ENCODE measurements at regions not wholly inside any gene's neighbourhood (a gene's known extent, or its start where the extent isn't known, plus 50 kb on each side); places are given as distances from the start of the nearest gene placed in this dataset.

- Histone ChIP-seq H3K9ac (ENCODE audit: low read length) (no peak overlapping the region), H2AK5ac (ENCODE audit: low read length) (no peak overlapping the region), H3K79me1 (ENCODE audit: low read length) (no peaks in the 10 kb centered on the region), H2BK15ac (replicated peaks; ENCODE audit: low read depth) (no peak overlapping the region), H3K27ac (ENCODE audit: low read depth, low read length) (no peak overlapping the region), H2BK120ac (ENCODE audit: low read depth, low read length) (no peak overlapping the region), H3K4me1 (ENCODE audit: control insufficient read depth, low read depth, low read length) (no peaks in the 10 kb centered on the region), H4K5ac (ENCODE audit: low read length) (no peak overlapping the region), H3K56ac (ENCODE audit: low read length) (no peak overlapping the region), H3K4me2 (ENCODE audit: low read length) (no peak overlapping the region), H3K36me3 (ENCODE audit: control insufficient read depth, insufficient read depth, low read length) (no peaks in the 10 kb centered on the region), H3K18ac (ENCODE audit: low read length) (no peak overlapping the region), H3K79me2 (ENCODE audit: control insufficient read depth, insufficient read depth, low read length) (no peaks in the 10 kb centered on the region), H2BK5ac (ENCODE audit: low read length) (no peak overlapping the region), H4K8ac (ENCODE audit: low read depth, low read length) (no peak overlapping the region), H3K23ac (ENCODE audit: low read length) (no peak overlapping the region), H3K4ac (ENCODE audit: low read depth, low read length) (no peak overlapping the region), H3K27me3 (ENCODE audit: insufficient read depth, low read length, poor library complexity) (no peaks in the 10 kb centered on the region), H3K4me3 (ENCODE audit: low read length) (no peak overlapping the region)
- no CpG with 5 or more reads among the region's 3 CpGs for WGBS (ENCODE audit: extremely low coverage, insufficient coverage, low lambda C conversion rate)
- no peak for DNase-seq
These were observed 116.0 kb upstream of the PDE5A start for GRCh38 chr4:119744580-119744979.

GRCh38 chr4:119743644-119744043 lies 115.0 kb upstream of the PDE5A start:
- Histone ChIP-seq H3K36me3 (ENCODE audit: control insufficient read depth, insufficient read depth, low read length) (no peaks in the 10 kb centered on the region), H2BK120ac (ENCODE audit: low read depth, low read length) (no peak overlapping the region), H3K4me3 (ENCODE audit: low read length) (no peak overlapping the region), H3K56ac (ENCODE audit: low read length) (no peak overlapping the region), H3K4ac (ENCODE audit: low read depth, low read length) (no peak overlapping the region), H3K27me3 (ENCODE audit: insufficient read depth, low read length, poor library complexity) (no peaks in the 10 kb centered on the region), H2BK5ac (ENCODE audit: low read length) (no peak overlapping the region), H2AK5ac (ENCODE audit: low read length) (no peak overlapping the region), H4K8ac (ENCODE audit: low read depth, low read length) (no peak overlapping the region), H2BK15ac (replicated peaks; ENCODE audit: low read depth) (no peak overlapping the region), H3K79me1 (ENCODE audit: low read length) (no peaks in the 10 kb centered on the region), H3K4me2 (ENCODE audit: low read length) (no peak overlapping the region), H4K5ac (ENCODE audit: low read length) (no peak overlapping the region), H3K9ac (ENCODE audit: low read length) (no peak overlapping the region), H3K18ac (ENCODE audit: low read length) (no peak overlapping the region), H3K27ac (ENCODE audit: low read depth, low read length) (no peak overlapping the region), H3K79me2 (ENCODE audit: control insufficient read depth, insufficient read depth, low read length) (no peaks in the 10 kb centered on the region), H3K23ac (ENCODE audit: low read length) (no peak overlapping the region), H3K4me1 (ENCODE audit: control insufficient read depth, low read depth, low read length) (no peaks in the 10 kb centered on the region)
- no peak for DNase-seq
- no CpG with 5 or more reads among the region's 2 CpGs for WGBS (ENCODE audit: extremely low coverage, insufficient coverage, low lambda C conversion rate)

DNA sequence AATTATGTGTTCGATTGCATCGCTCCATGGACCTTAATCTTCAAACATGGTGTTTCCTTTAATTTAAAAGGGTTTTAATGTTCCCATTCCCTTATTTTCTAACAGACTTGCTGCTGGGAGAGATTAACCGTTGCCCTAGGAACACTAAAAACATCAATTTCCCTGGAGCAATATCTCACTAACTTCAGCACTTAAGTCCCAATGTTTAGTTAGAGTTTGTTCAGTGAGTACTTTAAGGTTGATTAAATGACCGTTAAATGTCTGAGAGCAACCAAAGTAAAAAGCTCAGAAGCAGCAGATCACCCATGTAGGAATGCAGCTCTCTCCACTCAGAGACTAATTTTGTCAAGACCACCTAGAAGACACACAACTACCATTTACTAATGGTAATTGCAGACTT lies 111.2 kb upstream of the PDE5A start:
- no peak overlapping the region for H4K8ac ChIP-seq (ENCODE audit: low read depth, low read length)
- no peak overlapping the region for H2BK120ac ChIP-seq (ENCODE audit: low read depth, low read length)
- no peaks in the 10 kb centered on the region for H3K36me3 ChIP-seq (ENCODE audit: control insufficient read depth, insufficient read depth, low read length)
- H3K56ac ChIP-seq (ENCODE audit: low read length): no peak overlapping the region
- H2BK15ac ChIP-seq (replicated peaks; ENCODE audit: low read depth): no peak overlapping the region
- no peak overlapping the region for H3K18ac ChIP-seq (ENCODE audit: low read length)
- DNase-seq: no peak
- no peak overlapping the region for H3K9ac ChIP-seq (ENCODE audit: low read length)
- no CpG with 5 or more reads among the region's 4 CpGs for WGBS (ENCODE audit: extremely low coverage, insufficient coverage, low lambda C conversion rate)
- no peaks in the 10 kb centered on the region for H3K27me3 ChIP-seq (ENCODE audit: insufficient read depth, low read length, poor library complexity)
- no peak overlapping the region for H3K23ac ChIP-seq (ENCODE audit: low read length)
- no peaks in the 10 kb centered on the region for H3K79me2 ChIP-seq (ENCODE audit: control insufficient read depth, insufficient read depth, low read length)
- H3K4me2 ChIP-seq (ENCODE audit: low read length): no peak overlapping the region
- no peak overlapping the region for H3K4ac ChIP-seq (ENCODE audit: low read depth, low read length)
- no peaks in the 10 kb centered on the region for H3K79me1 ChIP-seq (ENCODE audit: low read length)
- no peak overlapping the region for H2BK5ac ChIP-seq (ENCODE audit: low read length)
- no peaks in the 10 kb centered on the region for H3K4me1 ChIP-seq (ENCODE audit: control insufficient read depth, low read depth, low read length)
- no peak overlapping the region for H4K5ac ChIP-seq (ENCODE audit: low read length)
- no peak overlapping the region for H3K4me3 ChIP-seq (ENCODE audit: low read length)
- H3K27ac ChIP-seq (ENCODE audit: low read depth, low read length): no peak overlapping the region
- H2AK5ac ChIP-seq (ENCODE audit: low read length): no peak overlapping the region

- Histone ChIP-seq H4K8ac (ENCODE audit: low read depth, low read length) (no peak overlapping the region), H2BK5ac (ENCODE audit: low read length) (no peak overlapping the region), H3K4me3 (ENCODE audit: low read length) (no peak overlapping the region), H3K27me3 (ENCODE audit: insufficient read depth, low read length, poor library complexity) (no peaks in the 10 kb centered on the region), H3K18ac (ENCODE audit: low read length) (no peak overlapping the region), H3K36me3 (ENCODE audit: control insufficient read depth, insufficient read depth, low read length) (no peaks in the 10 kb centered on the region), H3K4me2 (ENCODE audit: low read length) (no peak overlapping the region), H3K56ac (ENCODE audit: low read length) (no peak overlapping the region), H3K4me1 (ENCODE audit: control insufficient read depth, low read depth, low read length) (no peaks in the 10 kb centered on the region), H3K79me2 (ENCODE audit: control insufficient read depth, insufficient read depth, low read length) (no peaks in the 10 kb centered on the region), H3K27ac (ENCODE audit: low read depth, low read length) (no peak overlapping the region), H2AK5ac (ENCODE audit: low read length) (no peak overlapping the region), H4K5ac (ENCODE audit: low read length) (no peak overlapping the region), H3K79me1 (ENCODE audit: low read length) (no peaks in the 10 kb centered on the region), H2BK15ac (replicated peaks; ENCODE audit: low read depth) (no peak overlapping the region), H3K9ac (ENCODE audit: low read length) (no peak overlapping the region), H3K4ac (ENCODE audit: low read depth, low read length) (no peak overlapping the region), H3K23ac (ENCODE audit: low read length) (no peak overlapping the region), H2BK120ac (ENCODE audit: low read depth, low read length) (no peak overlapping the region)
- WGBS (ENCODE audit: extremely low coverage, insufficient coverage, low lambda C conversion rate): no CpG with 5 or more reads among the region's 2 CpGs
- no peak for DNase-seq
These were observed 110.3 kb upstream of the PDE5A start for GRCh38 chr4:119738901-119739300.

DNA sequence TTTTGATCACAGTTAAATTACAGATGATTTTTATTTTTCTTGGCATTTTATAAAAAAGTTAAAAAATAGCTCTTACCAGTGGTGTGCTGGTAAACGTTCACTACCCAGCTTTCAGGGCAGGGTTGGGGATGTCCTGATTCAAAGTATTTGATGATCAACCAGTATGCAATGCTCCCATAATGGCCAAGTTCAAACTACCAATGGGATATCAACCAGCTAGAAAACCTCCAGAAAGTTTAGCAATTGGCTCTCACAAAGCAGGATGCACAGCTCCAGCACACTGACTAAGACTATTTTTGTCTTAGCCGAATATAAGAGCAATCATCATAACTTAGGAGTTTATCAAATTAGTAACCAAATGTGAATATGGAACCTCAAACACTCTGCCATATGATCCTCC lies 108.0 kb upstream of the PDE5A start:
- H2BK5ac ChIP-seq (ENCODE audit: low read length): no peak overlapping the region
- H2BK120ac ChIP-seq (ENCODE audit: low read depth, low read length): no peak overlapping the region
- H4K8ac ChIP-seq (ENCODE audit: low read depth, low read length): no peak overlapping the region
- H3K56ac ChIP-seq (ENCODE audit: low read length): no peak overlapping the region
- H3K23ac ChIP-seq (ENCODE audit: low read length): no peak overlapping the region
- H3K27ac ChIP-seq (ENCODE audit: low read depth, low read length): no peak overlapping the region
- WGBS (ENCODE audit: extremely low coverage, insufficient coverage, low lambda C conversion rate): no CpG with 5 or more reads among the region's 2 CpGs
- no peaks in the 10 kb centered on the region for H3K79me1 ChIP-seq (ENCODE audit: low read length)
- H2AK5ac ChIP-seq (ENCODE audit: low read length): no peak overlapping the region
- no peaks in the 10 kb centered on the region for H3K27me3 ChIP-seq (ENCODE audit: insufficient read depth, low read length, poor library complexity)
- no peak overlapping the region for H3K9ac ChIP-seq (ENCODE audit: low read length)
- no peak for DNase-seq
- no peak overlapping the region for H3K18ac ChIP-seq (ENCODE audit: low read length)
- H2BK15ac ChIP-seq (replicated peaks; ENCODE audit: low read depth): no peak overlapping the region
- H3K4me3 ChIP-seq (ENCODE audit: low read length): no peak overlapping the region
- no peak overlapping the region for H4K5ac ChIP-seq (ENCODE audit: low read length)
- no peaks in the 10 kb centered on the region for H3K79me2 ChIP-seq (ENCODE audit: control insufficient read depth, insufficient read depth, low read length)
- H3K4me1 ChIP-seq (ENCODE audit: control insufficient read depth, low read depth, low read length): no peaks in the 10 kb centered on the region
- no peak overlapping the region for H3K4ac ChIP-seq (ENCODE audit: low read depth, low read length)
- H3K4me2 ChIP-seq (ENCODE audit: low read length): no peak overlapping the region
- no peaks in the 10 kb centered on the region for H3K36me3 ChIP-seq (ENCODE audit: control insufficient read depth, insufficient read depth, low read length)

DNA sequence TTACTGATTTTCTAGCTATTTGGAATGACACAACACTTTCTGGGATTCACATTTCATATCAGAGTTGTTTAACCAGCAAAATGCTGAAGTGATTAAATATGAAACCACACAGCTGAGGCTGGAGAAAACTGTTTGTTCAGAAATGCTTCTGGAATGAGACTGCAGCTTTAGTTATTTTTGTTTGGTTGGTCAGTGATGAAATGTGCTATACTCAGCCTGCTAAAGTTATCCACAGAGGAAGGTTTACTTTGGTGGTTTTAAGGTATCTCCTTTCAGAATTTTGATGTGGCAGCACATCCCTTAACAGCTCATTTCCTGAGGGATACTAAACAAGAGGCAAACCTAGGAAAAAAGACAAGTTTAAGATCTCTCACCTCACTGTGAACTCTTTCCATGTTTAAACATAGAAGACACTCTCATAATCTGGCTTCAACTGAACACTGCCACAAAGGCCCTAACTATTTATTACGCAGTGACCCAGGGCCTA lies 106.6 kb upstream of the PDE5A start:
- Histone ChIP-seq H3K79me2 (ENCODE audit: control insufficient read depth, insufficient read depth, low read length) (no peaks in the 10 kb centered on the region), H2AK5ac (ENCODE audit: low read length) (no peak overlapping the region), H2BK15ac (replicated peaks; ENCODE audit: low read depth) (no peak overlapping the region), H2BK120ac (ENCODE audit: low read depth, low read length) (no peak overlapping the region), H3K9ac (ENCODE audit: low read length) (no peak overlapping the region), H3K23ac (ENCODE audit: low read length) (no peak overlapping the region), H4K5ac (ENCODE audit: low read length) (no peak overlapping the region), H3K4me3 (ENCODE audit: low read length) (no peak overlapping the region), H2BK5ac (ENCODE audit: low read length) (no peak overlapping the region), H3K79me1 (ENCODE audit: low read length) (no peaks in the 10 kb centered on the region), H3K18ac (ENCODE audit: low read length) (no peak overlapping the region), H3K4me1 (ENCODE audit: control insufficient read depth, low read depth, low read length) (no peaks in the 10 kb centered on the region), H3K4ac (ENCODE audit: low read depth, low read length) (no peak overlapping the region), H3K4me2 (ENCODE audit: low read length) (no peak overlapping the region), H3K36me3 (ENCODE audit: control insufficient read depth, insufficient read depth, low read length) (no peaks in the 10 kb centered on the region), H3K27me3 (ENCODE audit: insufficient read depth, low read length, poor library complexity) (no peaks in the 10 kb centered on the region), H3K27ac (ENCODE audit: low read depth, low read length) (no peak overlapping the region), H3K56ac (ENCODE audit: low read length) (no peak overlapping the region), H4K8ac (ENCODE audit: low read depth, low read length) (no peak overlapping the region)
- no peak for DNase-seq
- no CpG with 5 or more reads among the region's 1 CpG for whole genome bisulfite sequencing (ENCODE audit: extremely low coverage, insufficient coverage, low lambda C conversion rate)
